B cell (primary cell): ENCODE measurements at regions not wholly inside any gene's neighbourhood (a gene's known extent, or its start where the extent isn't known, plus 50 kb on each side); places are given as distances from the start of the nearest gene placed in this dataset.

Experiments
- ATAC-seq: fragments of 200-7000 bp; cut with Tn5 transposase; one replicate; pipeline ENCODE4 v1.10.0; 2021; ENCODE audit warnings: low read depth, mild to moderate bottlenecking, moderate number of reproducible peaks, moderate library complexity
- CTCF ChIA-PET: fragments of 350-600 bp; sonication (Branson Sonifier 250); formaldehyde crosslinking; loops from one replicate; lab custom pipeline; 2021; ENCODE audit warnings: antibody characterized with exemption, inconsistent platforms; lab: Charles Lee
- POLR2A ChIA-PET: fragments of 350-600 bp; sonication (Branson Sonifier 250); formaldehyde crosslinking; loops from one replicate; lab custom pipeline; 2021; ENCODE audit warnings: antibody characterized with exemption; lab: Charles Lee
- DNase-seq: peaks from one replicate; pipeline ENCODE4 v3.0.0; 2013
- H2AFZ ChIP-seq: 2 replicates; pipeline ENCODE4 v1.6.1; 2012; ENCODE audit warnings: mild to moderate bottlenecking, low read depth, low read length; ENCODE audit not compliant: insufficient read depth, poor library complexity, severe bottlenecking
- H3K27ac ChIP-seq, 2 donors: 1 replicate in 1 of 2; 2 replicates in 1 of 2; pipeline ENCODE4 v1.5.1; 2012 to 2013; ENCODE audit warnings: low read length in 2 of 2, mild to moderate bottlenecking in 2 of 2, moderate library complexity in 1 of 2
- H3K27me3 ChIP-seq, 4 experiments: fragments of 200-600 bp in 1 of 4; sonication (generic) in 1 of 4; replicated peaks in 1 of 4; 1 replicate in 2 of 4; 2 replicates in 2 of 4; pipeline versions ENCODE4 v1.6.1 to v1.7.0; 2013 to 2016; ENCODE audit warnings: low read length in 3 of 4, mild to moderate bottlenecking in 2 of 4, mixed read lengths in 1 of 4, moderate library complexity in 1 of 4; ENCODE audit not compliant: insufficient read depth in 4 of 4, control insufficient read depth in 3 of 4; ENCODE audit errors: control extremely low read depth in 1 of 4
- H3K36me3 ChIP-seq, 2 experiments: replicated peaks in 1 of 2; 1 replicate in 1 of 2; 2 replicates in 1 of 2; pipeline versions ENCODE4 v1.6.1 to v1.7.1; 2013; ENCODE audit warnings: low read length in 1 of 2; ENCODE audit not compliant: insufficient read depth in 2 of 2, control insufficient read depth in 1 of 2; ENCODE audit errors: control extremely low read depth in 1 of 2, extremely low read depth in 1 of 2
- H3K4me1 ChIP-seq, 2 donors: fragments of 200-600 bp in 1 of 2; sonication (generic) in 1 of 2; 1 replicate in 1 of 2; 2 replicates in 1 of 2; pipeline versions ENCODE4 v1.5.1 to v1.6.1; 2013 to 2017; ENCODE audit warnings: low read length in 2 of 2; ENCODE audit not compliant: control insufficient read depth in 2 of 2, insufficient read depth in 2 of 2
- H3K4me2 ChIP-seq: replicated peaks from 2 replicates; pipeline ENCODE3; 2012; ENCODE audit warnings: mild to moderate bottlenecking, low read depth, low read length; ENCODE audit not compliant: poor library complexity, severe bottlenecking
- H3K4me3 ChIP-seq, 5 experiments: fragments of 200-600 bp in 1 of 5; sonication (generic) in 1 of 5; 1 replicate in 3 of 5; 2 replicates in 2 of 5; pipeline versions ENCODE4 v1.5.1 to v1.7.0; 2011 to 2016; ENCODE audit warnings: low read length in 4 of 5, mild to moderate bottlenecking in 4 of 5, low read depth in 2 of 5, control low read depth in 1 of 5, moderate library complexity in 1 of 5; ENCODE audit not compliant: insufficient read depth in 1 of 5; ENCODE audit errors: control extremely low read depth in 1 of 5, extremely low read depth in 1 of 5
- H3K79me2 ChIP-seq: fragments of 200-600 bp; sonication (generic); one replicate; pipeline ENCODE4 v1.6.0; 2016; ENCODE audit warnings: low read length; ENCODE audit not compliant: control insufficient read depth, insufficient read depth
- H3K9ac ChIP-seq: fragments of 200-600 bp; sonication (generic); 2 replicates; pipeline ENCODE4 v1.6.1; 2017; ENCODE audit warnings: mild to moderate bottlenecking, low read length, moderate library complexity
- H3K9me3 ChIP-seq, 3 donors: one replicate each; pipeline versions ENCODE4 v1.6.1 to v1.7.1; 2013; ENCODE audit warnings: low read length in 2 of 3; ENCODE audit not compliant: control insufficient read depth in 2 of 3, insufficient read depth in 1 of 3; ENCODE audit errors: control extremely low read depth in 1 of 3
- H4K20me1 ChIP-seq: 2 replicates; pipeline ENCODE4 v1.6.0; 2012; ENCODE audit warnings: mild to moderate bottlenecking, low read length; ENCODE audit not compliant: insufficient read depth, control insufficient read depth, poor library complexity, severe bottlenecking
- H3K27ac Mint-ChIP-seq: one replicate; pipeline ENCODE4 v1.8.0; 2021; ENCODE audit warnings: mixed read lengths
- H3K27me3 Mint-ChIP-seq: one replicate; pipeline ENCODE4 v1.8.0; 2021; ENCODE audit warnings: mixed read lengths
- H3K4me1 Mint-ChIP-seq: one replicate; pipeline ENCODE4 v1.8.0; 2021; ENCODE audit warnings: mixed read lengths
- H3K4me3 Mint-ChIP-seq: one replicate; pipeline ENCODE4 v1.8.0; 2021; ENCODE audit warnings: mixed read lengths
- H3K9me3 Mint-ChIP-seq: one replicate; pipeline ENCODE4 v1.8.0; 2022; ENCODE audit warnings: mixed read lengths; ENCODE audit not compliant: insufficient read depth
- EZH2 ChIP-seq: IDR thresholded peaks from 2 replicates; pipeline ENCODE4 v1.6.1; 2012; ENCODE audit warnings: borderline replicate concordance, low read depth, mild to moderate bottlenecking, moderate library complexity, low read length; ENCODE audit not compliant: insufficient read depth, poor library complexity, severe bottlenecking
- WGBS: methylation state at CpG from one replicate; pipeline ENCODE4 v1.1.5; 2013; ENCODE audit warnings: missing lambda C conversion rate; ENCODE audit not compliant: insufficient coverage; 5-methylcytosine and 5-hydroxymethylcytosine counted together
- intact Hi-C: fragments of 100-400 bp; cut with micrococcal nuclease; formaldehyde crosslinking; loops from one replicate; pipeline ENCODE4 v1.10.0; 2022
- TF ChIP-seq, protein P1 (sequence below): fragments of 200-600 bp; IDR thresholded peaks from one replicate; pipeline ENCODE4 v1.8.0; 2022; ENCODE audit warnings: antibody characterized with exemption, mild to moderate bottlenecking

DNA sequence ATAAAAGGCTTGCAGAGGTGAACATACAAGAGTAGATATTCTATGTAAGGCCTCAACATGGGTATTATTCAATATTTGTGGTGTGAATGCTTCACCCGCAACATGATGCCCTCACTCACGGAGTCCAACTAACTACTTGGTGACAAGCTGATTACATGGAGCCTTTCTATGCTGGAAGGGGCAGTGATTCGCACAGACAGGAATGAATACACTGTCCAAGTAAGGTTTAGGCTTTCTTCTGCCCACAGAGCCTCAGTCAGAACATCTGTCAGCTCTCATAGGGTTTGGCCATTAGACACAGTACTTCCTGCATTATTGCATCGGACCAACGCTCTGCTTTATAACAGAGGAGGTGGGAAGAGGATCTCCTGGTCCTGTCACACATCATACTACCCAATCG lies 80.3 kb upstream of the SLC35G4 start:
- H3K4me1 Mint-ChIP-seq = no peaks in the 10 kb centered on the region
- no peak for ATAC-seq
- CTCF ChIA-PET = interaction anchor here (1.3 kb wide), 1 partner anchor 10 kb away, joined by 6 read pairs; no protein-coding TSS in a partner anchor

DNA sequence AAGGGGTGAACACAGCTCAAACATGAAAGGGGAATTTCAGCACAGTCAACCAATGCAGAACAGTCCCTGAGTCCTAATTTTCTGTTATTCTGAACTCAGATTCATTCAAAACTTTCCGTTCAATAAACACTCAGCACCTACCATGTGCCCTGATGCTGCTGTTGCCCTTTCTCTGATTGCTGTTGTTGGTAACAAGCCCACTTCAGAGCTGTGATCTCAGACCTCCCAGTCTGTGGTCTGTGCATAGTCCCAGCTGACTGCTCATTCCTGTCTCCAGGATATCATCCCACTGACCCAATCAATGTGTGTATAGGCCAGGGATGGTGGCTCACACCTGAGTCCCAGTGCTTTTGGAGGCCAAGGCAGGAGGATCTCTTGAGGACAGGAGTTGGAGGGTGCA lies 82.7 kb upstream of the SLC35G4 start:
- H3K36me3 ChIP-seq = no peaks in the 10 kb centered on the region
- ChIA-PET POLR2A (no interaction called here), CTCF (no interaction called here)
- TF ChIP-seq, protein P1, sequence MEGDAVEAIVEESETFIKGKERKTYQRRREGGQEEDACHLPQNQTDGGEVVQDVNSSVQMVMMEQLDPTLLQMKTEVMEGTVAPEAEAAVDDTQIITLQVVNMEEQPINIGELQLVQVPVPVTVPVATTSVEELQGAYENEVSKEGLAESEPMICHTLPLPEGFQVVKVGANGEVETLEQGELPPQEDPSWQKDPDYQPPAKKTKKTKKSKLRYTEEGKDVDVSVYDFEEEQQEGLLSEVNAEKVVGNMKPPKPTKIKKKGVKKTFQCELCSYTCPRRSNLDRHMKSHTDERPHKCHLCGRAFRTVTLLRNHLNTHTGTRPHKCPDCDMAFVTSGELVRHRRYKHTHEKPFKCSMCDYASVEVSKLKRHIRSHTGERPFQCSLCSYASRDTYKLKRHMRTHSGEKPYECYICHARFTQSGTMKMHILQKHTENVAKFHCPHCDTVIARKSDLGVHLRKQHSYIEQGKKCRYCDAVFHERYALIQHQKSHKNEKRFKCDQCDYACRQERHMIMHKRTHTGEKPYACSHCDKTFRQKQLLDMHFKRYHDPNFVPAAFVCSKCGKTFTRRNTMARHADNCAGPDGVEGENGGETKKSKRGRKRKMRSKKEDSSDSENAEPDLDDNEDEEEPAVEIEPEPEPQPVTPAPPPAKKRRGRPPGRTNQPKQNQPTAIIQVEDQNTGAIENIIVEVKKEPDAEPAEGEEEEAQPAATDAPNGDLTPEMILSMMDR = no peak
- no peak for TF ChIP-seq EZH2
- no peak for ATAC-seq
- H4K20me1 ChIP-seq = no peaks in the 10 kb centered on the region
- no peak overlapping the region for H3K4me3 ChIP-seq
- intact Hi-C loops = no loop called here
- H3K27me3 Mint-ChIP-seq = no peaks in the 10 kb centered on the region
- H3K4me3 Mint-ChIP-seq = no peak overlapping the region
- H2AFZ ChIP-seq = no peak overlapping the region
- no peak overlapping the region for H3K27ac Mint-ChIP-seq
- no peaks in the 10 kb centered on the region for H3K27me3 ChIP-seq
- WGBS = 77% methylated on average over 1 of the region's 1 CpG
- DNase-seq = no peak
- no peak overlapping the region for H3K4me2 ChIP-seq
- no peak overlapping the region for H3K9ac ChIP-seq
- H3K79me2 ChIP-seq = no peaks in the 10 kb centered on the region
- no peaks in the 10 kb centered on the region for H3K9me3 Mint-ChIP-seq
- H3K4me1 Mint-ChIP-seq = no peaks in the 10 kb centered on the region
- H3K27ac ChIP-seq = no peak overlapping the region
- H3K4me1 ChIP-seq = no peaks in the 10 kb centered on the region
- no peaks in the 10 kb centered on the region for H3K9me3 ChIP-seq

More for the DNA sequence above, 80.3 kb upstream of the SLC35G4 start:
- Histone ChIP-seq H2AFZ (no peak overlapping the region), H3K4me3 (no peak overlapping the region), H3K4me1 (no peaks in the 10 kb centered on the region), H3K9me3 (peaks cover 0 to 14% (median 0%) of the 10 kb centered on the region in 3 donors), H3K79me2 (no peaks in the 10 kb centered on the region), H3K27me3 (no peaks in the 10 kb centered on the region), H3K36me3 (no peaks in the 10 kb centered on the region), H3K9ac (no peak overlapping the region), H3K27ac (no peak overlapping the region), H3K4me2 (no peak overlapping the region), H4K20me1 (no peaks in the 10 kb centered on the region)
- POLR2A ChIA-PET = no interaction called here
- intact Hi-C loops = no loop called here
- WGBS = 93% methylated on average over 3 of the region's 6 CpGs
- no peak overlapping the region for H3K27ac Mint-ChIP-seq
- DNase-seq = no peak
- H3K9me3 Mint-ChIP-seq = no peaks in the 10 kb centered on the region
- TF ChIP-seq EZH2 = no peak
- TF ChIP-seq, protein P1 = no peak
- H3K4me3 Mint-ChIP-seq = no peak overlapping the region
- no peaks in the 10 kb centered on the region for H3K27me3 Mint-ChIP-seq
